SHP77 (cell line): ENCODE measurements at regions not wholly inside any gene's neighbourhood (a gene's known extent, or its start where the extent isn't known, plus 50 kb on each side); places are given as distances from the start of the nearest gene placed in this dataset.

Source experiments
- DNase-seq, 2 experiments: peaks; one replicate each; lab custom pipeline; 2025; lab: John Stamatoyannopoulos, UW

DNA sequence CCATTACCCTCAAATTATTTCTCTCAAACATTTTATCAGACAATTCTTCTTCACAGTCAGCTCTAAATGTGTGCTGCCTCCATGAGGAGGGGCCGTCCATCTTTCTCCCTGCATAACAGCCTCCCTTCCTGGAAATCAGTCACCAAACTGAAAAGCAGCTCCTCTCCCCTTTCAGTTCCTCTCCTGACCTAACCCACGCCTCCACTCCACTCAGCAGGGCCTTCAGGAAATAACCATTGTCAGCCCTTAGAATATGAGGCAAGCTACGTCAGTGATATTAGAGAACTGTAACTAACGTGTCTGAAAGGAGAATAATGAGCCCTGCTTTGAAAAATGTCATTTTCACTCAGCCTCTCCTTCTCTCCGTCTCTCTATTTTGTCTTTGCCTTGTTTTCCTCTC, 116.2 kb downstream of the OLFM4 start:
- no peak for DNase-seq

GRCh38 chr13:53150568-53150967, 122.0 kb downstream of the OLFM4 start:
- DNase-seq: no peak

DNA sequence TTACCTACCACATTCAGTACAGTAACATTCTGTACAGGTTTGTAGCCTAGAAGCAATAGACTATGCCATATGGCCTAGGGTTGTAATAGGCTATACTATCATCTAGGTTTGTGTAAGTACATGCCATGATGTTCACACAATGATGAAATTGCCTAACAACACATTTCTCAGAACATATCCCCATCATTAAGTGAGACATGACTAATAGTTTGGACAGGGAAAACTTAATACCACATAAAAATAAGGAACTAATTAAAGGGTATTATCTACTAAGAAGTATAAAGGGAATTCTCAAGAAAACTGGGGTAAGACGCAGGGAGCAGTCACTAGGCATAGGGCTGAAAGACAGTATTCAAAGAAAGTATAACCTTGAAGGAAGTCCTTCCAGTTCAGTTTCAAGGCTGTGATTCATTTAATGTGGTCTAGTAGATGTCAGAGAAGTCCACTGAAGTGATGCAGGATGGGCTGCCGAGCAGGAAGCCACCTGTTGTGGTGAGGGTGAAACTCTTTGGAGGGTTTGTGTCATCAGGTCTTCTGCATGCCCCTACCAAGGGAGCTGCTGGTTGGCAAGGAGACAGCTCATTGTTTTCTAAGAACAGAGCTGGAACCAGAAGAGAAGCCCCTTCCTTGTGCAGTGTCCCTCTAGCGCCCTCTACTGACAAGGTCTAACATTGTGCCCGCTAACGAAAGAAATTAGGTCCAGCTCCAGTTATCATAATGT, 122.9 kb downstream of the OLFM4 start:
- peak; percentile 52 to 74 for DNase-seq

GRCh38 chr13:53152057-53152421, 123.4 kb downstream of the OLFM4 start:
- no peak for DNase-seq

DNA sequence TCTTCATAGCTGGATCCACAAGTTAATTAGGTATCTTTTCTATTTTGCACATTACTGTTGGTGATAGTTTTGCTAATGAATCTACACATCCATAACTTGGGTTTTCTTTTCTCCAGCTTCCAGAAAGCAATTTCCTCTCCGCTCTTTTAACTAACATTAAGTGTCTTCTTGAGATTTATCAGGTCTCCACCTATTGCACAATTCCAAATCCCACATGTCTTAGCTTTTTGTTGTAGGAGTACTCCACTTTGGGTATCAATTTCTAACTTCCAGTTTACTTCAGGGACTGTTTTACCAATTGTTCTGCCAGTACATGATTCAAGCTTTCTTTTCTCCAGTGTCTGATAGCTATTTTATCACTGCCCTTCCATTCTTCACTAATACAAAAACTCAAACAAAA, 129.6 kb downstream of the OLFM4 start:
- DNase-seq: no peak

DNA sequence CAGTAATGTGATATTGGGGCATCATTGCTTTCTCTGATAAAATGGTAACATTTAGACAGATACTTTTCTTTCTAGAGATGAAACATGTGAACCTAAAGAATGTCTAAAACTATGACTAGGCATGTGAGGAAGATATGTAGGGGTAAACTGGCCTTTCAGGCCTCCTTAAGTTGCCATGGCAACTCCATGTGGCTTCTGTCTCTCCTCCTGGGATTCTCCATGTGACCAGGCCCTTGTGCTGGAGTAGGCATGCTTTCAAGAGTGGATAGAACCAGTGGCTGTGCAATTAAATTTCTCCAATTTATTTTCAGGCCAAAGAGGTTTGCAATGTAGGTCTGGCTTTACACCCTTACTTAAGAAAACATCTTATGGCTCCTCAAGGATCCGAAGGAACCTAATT, 130.8 kb downstream of the OLFM4 start:
- DNase-seq: no peak

DNA sequence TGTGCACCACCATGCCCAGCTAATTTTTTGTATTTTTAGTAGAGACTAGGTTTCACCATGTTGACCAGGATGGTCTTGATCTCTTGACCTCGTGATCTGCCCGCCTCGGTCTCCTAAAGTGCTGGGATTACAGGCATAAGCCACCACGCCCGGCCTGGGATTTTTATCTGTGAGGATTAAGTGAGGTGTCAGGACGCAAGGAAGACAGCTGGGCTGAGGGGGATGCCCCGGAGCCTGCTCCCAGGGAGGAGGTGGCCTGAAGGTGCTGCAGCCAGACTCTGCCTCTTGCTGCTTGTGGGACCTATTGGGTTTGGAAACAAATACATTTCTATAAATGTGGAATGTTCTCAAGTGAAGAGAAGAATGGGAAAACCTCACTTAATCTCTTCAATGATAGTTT, 131.6 kb downstream of the OLFM4 start:
- no peak for DNase-seq

DNA sequence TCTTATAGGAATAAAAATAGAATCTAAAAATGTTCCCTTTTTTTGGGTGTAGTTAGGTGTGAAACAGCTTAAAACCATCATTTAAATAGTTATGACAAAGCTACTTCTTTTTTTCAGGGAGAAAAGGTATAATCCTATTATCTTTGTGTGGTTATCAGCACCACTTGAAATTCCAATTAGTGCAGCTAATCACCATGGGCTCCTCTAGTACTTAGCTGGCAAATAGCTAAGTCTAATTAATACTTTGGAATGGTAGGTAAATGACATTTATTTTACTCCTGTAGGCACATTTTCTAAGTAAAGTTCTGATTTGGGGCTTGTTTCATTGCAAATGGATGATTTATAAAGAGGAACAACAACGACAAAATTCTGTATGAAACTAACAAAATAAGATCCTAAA, 132.6 kb downstream of the OLFM4 start:
- DNase-seq: no peak

DNA sequence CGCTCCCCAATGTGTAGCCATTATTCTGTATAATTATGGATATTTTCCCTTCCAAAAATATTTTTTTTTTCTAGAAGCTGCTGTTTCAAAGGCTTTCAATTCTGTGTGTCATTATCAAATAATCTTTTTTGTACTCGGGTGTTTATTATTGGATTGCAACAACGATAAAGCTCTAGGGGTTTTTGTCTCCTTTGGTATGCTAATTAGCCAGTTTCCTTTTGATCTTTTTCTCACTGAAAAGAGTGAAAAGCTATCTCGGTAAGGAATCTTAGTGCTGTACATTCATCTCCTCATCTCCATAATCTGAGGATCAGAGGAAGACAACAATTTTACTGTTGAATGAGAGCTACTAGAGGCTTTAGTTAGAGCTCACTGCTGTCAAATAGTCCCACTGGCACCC, 136.6 kb downstream of the OLFM4 start:
- no peak for DNase-seq

DNA sequence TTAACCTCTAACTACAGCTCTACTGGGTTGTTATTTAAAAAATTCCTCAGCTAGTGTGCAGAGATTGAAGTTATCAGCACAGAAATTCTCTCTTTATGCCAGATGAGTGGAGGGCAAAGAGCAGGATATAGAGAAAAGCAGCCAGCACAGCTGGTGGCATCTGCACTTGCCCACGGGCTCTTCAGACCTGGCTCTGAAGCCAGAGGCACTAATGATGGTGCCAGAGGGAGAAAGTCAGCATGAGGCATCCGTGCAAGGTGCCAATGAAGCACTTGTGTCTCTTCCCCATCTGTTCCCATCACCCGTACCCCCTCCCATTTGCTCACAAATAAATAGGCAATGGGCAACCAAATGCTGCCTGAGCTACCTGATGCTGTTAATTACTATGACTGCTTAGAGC, 138.9 kb downstream of the OLFM4 start:
- no peak for DNase-seq

DNA sequence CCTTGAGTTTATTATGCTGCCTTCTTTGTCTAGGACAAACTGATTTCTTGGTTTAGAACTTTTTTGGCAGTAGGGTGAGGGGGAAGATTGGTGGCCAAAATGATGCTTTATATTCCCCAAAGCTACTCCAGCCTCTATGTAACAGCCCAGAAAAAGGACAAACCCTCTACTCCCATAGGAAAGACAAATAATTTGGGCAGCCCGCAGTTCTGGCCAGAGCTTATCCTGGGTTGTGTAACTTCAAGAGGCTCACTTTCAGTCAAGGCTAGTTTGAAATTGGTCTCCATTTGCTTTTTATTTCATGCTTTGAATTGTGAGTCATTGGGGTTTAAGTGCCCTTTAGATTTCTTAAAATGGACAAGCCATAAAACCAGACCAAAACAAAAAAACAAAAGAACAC, 142.3 kb downstream of the OLFM4 start:
- DNase-seq: no peak

- no peak for DNase-seq
Observed at GRCh38 chr13:53174545-53174944, 145.9 kb downstream of the OLFM4 start.

DNA sequence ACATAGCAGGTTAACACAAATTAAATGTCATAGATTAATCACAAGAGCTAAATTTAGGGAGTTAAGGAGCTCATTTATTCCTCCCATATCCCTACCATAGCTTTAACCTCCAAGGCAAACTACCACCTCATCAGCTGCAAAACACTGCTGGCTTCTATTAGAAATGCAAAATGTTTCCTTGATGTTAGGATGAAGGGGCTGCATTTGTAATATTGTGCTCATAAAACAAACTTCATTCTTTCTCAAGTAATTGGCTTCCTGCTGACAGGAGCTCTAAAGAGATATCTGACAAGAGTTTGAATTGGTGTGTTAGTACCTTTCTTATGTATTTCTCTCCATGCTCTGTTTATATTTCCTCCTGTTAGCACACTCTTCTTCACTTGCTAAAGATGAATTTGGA, 152.1 kb downstream of the OLFM4 start:
- DNase-seq: no peak

- no peak for DNase-seq
Observed at GRCh38 chr13:53182724-53183123, 154.1 kb downstream of the OLFM4 start.

- DNase-seq: no peak
Observed at GRCh38 chr13:53188120-53188519, 159.5 kb downstream of the OLFM4 start.

- no peak for DNase-seq
Observed at GRCh38 chr13:53189162-53189561, 160.5 kb downstream of the OLFM4 start.

- no peak for DNase-seq
Observed at GRCh38 chr13:53191091-53191490, 162.5 kb downstream of the OLFM4 start.

- DNase-seq: no peak
Observed at GRCh38 chr13:53197424-53197823, 168.8 kb downstream of the OLFM4 start.

GRCh38 chr13:53198017-53198416, 169.4 kb downstream of the OLFM4 start:
- peak; percentile 11 to 26 for DNase-seq

DNA sequence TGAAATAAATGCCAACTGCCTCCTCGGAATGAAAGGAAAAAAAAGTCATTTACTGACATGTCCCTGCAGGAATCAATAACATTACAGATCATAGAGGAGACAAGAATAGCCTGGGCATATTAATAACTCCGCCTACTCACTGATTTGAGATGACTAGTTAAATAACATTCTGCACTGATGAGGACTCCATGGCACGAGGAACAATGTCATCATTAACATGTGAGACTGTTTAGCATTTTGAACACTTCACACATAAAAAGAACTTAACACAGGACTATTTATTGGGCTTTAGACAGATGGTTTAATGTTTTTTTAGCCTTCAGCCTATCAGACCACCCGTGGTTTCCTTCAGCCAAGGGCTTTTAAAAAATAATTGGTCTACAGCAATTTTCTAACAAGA, 170.1 kb downstream of the OLFM4 start:
- DNase-seq: no peak

DNA sequence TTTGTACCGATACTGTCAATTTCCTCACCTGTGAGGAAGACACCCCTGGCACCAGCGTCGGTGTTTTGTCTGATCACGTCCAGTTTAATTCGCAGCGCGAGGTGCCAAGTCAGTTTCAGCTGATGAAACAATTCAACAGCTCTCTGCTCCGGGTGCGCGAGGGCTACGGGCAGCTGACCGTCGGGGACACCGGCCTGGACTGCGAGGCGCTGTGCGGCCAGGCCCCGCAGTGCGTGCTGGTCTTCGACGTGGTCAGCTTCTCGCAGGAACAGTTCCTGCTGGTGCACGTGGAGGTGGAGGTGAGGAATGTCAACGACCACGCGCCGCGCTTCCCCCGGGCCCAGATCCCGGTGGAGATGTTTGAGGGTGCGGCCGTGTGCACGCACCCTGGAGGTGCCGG, 171.5 kb downstream of the OLFM4 start:
- DNase-seq: no peak

DNA sequence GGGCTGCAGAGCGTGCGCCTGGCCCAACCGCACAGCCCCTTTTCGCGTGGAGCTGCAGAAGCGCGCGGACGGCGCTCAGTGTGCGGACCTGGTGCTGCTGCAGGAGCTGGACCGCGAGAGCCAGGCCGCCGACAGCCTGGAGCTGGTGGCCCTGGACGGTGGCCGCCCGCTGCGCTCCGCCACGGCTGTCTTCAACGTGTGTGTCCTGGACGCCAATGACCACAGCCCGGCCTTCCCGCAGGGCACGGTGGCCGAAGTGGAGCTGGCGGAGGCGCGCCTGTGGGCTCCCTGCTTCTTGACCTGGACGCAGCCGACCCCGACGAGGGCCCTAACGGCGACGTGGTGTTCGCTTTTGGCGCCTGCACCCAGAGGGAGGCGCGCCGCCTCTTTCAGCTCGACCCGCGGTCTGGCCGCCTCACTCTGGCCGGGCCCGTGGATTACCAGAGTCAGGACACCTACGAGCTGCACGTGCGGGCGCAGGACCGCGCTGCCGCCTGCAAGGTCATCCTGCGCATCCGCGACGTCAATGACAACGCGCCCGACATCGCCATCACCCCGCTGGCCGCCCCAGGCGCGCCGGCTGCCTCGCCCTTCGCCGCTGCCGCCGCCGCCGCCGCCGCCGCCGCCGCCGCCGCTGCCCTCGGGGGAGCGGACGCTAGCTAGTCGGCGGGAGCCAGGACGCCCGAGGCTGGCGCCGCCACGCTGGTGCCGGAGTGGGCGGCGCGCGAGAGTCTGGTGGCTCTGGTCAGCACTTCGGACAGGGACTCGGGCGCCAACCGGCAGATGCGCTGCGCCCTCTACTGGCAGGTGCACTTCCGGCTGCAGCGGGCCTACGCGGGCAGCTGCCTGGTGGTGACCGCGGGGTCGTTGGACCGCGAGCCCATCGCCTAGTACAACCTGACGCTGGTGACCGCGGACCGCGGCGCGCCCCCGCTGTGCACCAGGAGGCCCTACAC, 172.2 kb downstream of the OLFM4 start:
- DNase-seq: no peak

- no peak for DNase-seq
Observed at GRCh38 chr13:53201454-53202225, 173.0 kb downstream of the OLFM4 start.
